ENCODE measurements at regions not wholly inside any gene's neighbourhood (a gene's known extent, or its start where the extent isn't known, plus 50 kb on each side); places are given as distances from the start of the nearest gene placed in this dataset.

GRCh38 chr2:146392631-146393030, 1452.2 kb upstream of the ACVR2A start:
- TF ChIP-seq CTCF (IDR thresholded peaks at IDR 0.05), result no peak
- no peak for TF ChIP-seq POLR2A (IDR thresholded peaks at IDR 0.05)
- H3K36me3 ChIP-seq, result no peaks in the 10 kb centered on the region
- no peaks in the 10 kb centered on the region for H3K27me3 ChIP-seq
- H3K9me3 ChIP-seq, result no peaks in the 10 kb centered on the region
- H3K4me3 ChIP-seq (replicated peaks in 1 of 3), result no peak overlapping the region
- 56 to 62% methylated on average over 8 of the region's 8 CpGs for WGBS, 2 donors
- intact Hi-C loops (cut with DNase I), result no loop called here
- no peak for DNase-seq
- no peak overlapping the region for H3K27ac ChIP-seq
- H3K4me1 ChIP-seq, result no peaks in the 10 kb centered on the region

- intact Hi-C loops (cut with DNase I), result no loop called here
- Histone ChIP-seq H3K9me3 (no peaks in the 10 kb centered on the region), H3K27me3 (no peaks in the 10 kb centered on the region), H3K4me1 (no peaks in the 10 kb centered on the region), H3K4me3 (replicated peaks in 1 of 3) (no peak overlapping the region), H3K27ac (no peak overlapping the region), H3K36me3 (no peaks in the 10 kb centered on the region)
- TF ChIP-seq POLR2A (IDR thresholded peaks at IDR 0.05), result no peak
- TF ChIP-seq CTCF (IDR thresholded peaks at IDR 0.05), result no peak
- no peak for DNase-seq
- 81 to 89% methylated on average over 10 of the region's 10 CpGs for WGBS, 2 donors
Observed at GRCh38 chr2:146392186-146392585, 1452.6 kb upstream of the ACVR2A start.

GRCh38 chr2:146388757-146389156, 1456.1 kb upstream of the ACVR2A start:
- no peak overlapping the region for H3K27ac ChIP-seq
- WGBS, 2 donors, result 63 to 67% methylated on average over 2 of the region's 2 CpGs
- TF ChIP-seq POLR2A (IDR thresholded peaks at IDR 0.05), result no peak
- no peak for TF ChIP-seq CTCF (IDR thresholded peaks at IDR 0.05)
- no peak overlapping the region for H3K4me3 ChIP-seq (replicated peaks in 1 of 3)
- H3K27me3 ChIP-seq, result no peaks in the 10 kb centered on the region
- intact Hi-C loops (cut with DNase I), result no loop called here
- H3K4me1 ChIP-seq, result no peaks in the 10 kb centered on the region
- H3K9me3 ChIP-seq, result no peaks in the 10 kb centered on the region
- no peak for DNase-seq
- H3K36me3 ChIP-seq, result no peaks in the 10 kb centered on the region

GRCh38 chr2:146386096-146386495, 1458.7 kb upstream of the ACVR2A start:
- WGBS, 2 donors, result 82 to 85% methylated on average over 1 of the region's 1 CpG
- Histone ChIP-seq H3K27me3 (no peaks in the 10 kb centered on the region), H3K4me3 (replicated peaks in 1 of 3) (no peak overlapping the region), H3K36me3 (no peaks in the 10 kb centered on the region), H3K9me3 (no peaks in the 10 kb centered on the region), H3K27ac (no peak overlapping the region), H3K4me1 (no peaks in the 10 kb centered on the region)
- no peak for TF ChIP-seq POLR2A (IDR thresholded peaks at IDR 0.05)
- TF ChIP-seq CTCF (IDR thresholded peaks at IDR 0.05), result no peak
- no peak for DNase-seq
- intact Hi-C loops (cut with DNase I), result no loop called here

GRCh38 chr2:146385031-146385430, 1459.8 kb upstream of the ACVR2A start:
- no peaks in the 10 kb centered on the region for H3K36me3 ChIP-seq
- TF ChIP-seq POLR2A (IDR thresholded peaks at IDR 0.05) (no peak), CTCF (IDR thresholded peaks at IDR 0.05) (no peak)
- H3K4me3 ChIP-seq (replicated peaks in 1 of 3), result no peak overlapping the region
- no peaks in the 10 kb centered on the region for H3K27me3 ChIP-seq
- H3K4me1 ChIP-seq, result no peaks in the 10 kb centered on the region
- H3K9me3 ChIP-seq, result no peaks in the 10 kb centered on the region
- no peak for DNase-seq
- 86 to 93% methylated on average over 5 of the region's 5 CpGs for WGBS, 2 donors
- intact Hi-C loops (cut with DNase I), result no loop called here
- H3K27ac ChIP-seq, result no peak overlapping the region
